K562 (cell line): ENCODE measurements at regions not wholly inside any gene's neighbourhood (a gene's known extent, or its start where the extent isn't known, plus 50 kb on each side); places are given as distances from the start of the nearest gene placed in this dataset.

ENCODE experiments used
- ATAC-seq: fragments of 200-7000 bp; cut with Tn5 transposase; 3 replicates; pipeline ENCODE4 v1.9.1; 2020; ENCODE audit warnings: moderate library complexity
- BruUV-seq: library from RNA; stranded (reverse); fragments of 400-500 nt; replicated peaks from 2 replicates; lab custom pipeline; 2021; lab: Mats Ljungman, UMichigan
- CTCF ChIA-PET: fragments of 300-600 bp; formaldehyde crosslinking; extraction: SDS; loops from one replicate; lab custom pipeline; 2021; ENCODE audit warnings: low intra/inter-chr PET ratio; lab: Yijun Ruan, JAX
- POLR2A ChIA-PET: fragments of 300-600, 350-650 bp; sonication (Branson Sonifier 250); formaldehyde crosslinking; extraction: SDS; loops from one replicate; lab custom pipeline; 2021; ENCODE audit warnings: antibody characterized with exemption, inconsistent platforms; lab: Yijun Ruan, JAX
- DNase-seq, 4 experiments: peaks; one replicate each; pipeline versions ENCODE4 v3.0.0 to v3.0.0-alpha.2; 2011 to 2018; ENCODE audit warnings: low spot score in 3 of 4, mixed read lengths in 3 of 4; ENCODE audit errors: extremely low read depth in 1 of 4
- FAIRE-seq: peaks from 2 replicates; lab custom pipeline; 2011; peaks lifted over from hg19 to GRCh38; lab: Jason Lieb, UNC
- H2AFZ ChIP-seq: 2 replicates; pipeline ENCODE4 v1.6.0; 2011; ENCODE audit warnings: low read depth, low read length, control low read depth, inconsistent platforms
- H3K27ac ChIP-seq: fragments of 200-600 bp; 3 replicates; pipeline ENCODE4 v1.8.0; 2011; ENCODE audit warnings: low read depth, mild to moderate bottlenecking, control low read depth, inconsistent platforms, low read length, moderate library complexity, mixed read lengths; ENCODE audit errors: extremely low read depth
- H3K27me3 ChIP-seq, 2 experiments: fragments of 300-600 bp in 1 of 2; 2 replicates in 1 of 2; 3 replicates in 1 of 2; pipeline versions ENCODE4 v1.6.0 to v1.8.0; 2011; ENCODE audit warnings: inconsistent platforms in 2 of 2, low read length in 2 of 2, mild to moderate bottlenecking in 1 of 2, mixed read lengths in 1 of 2, moderate library complexity in 1 of 2; ENCODE audit not compliant: control insufficient read depth in 2 of 2, insufficient read depth in 2 of 2
- H3K36me3 ChIP-seq: fragments of 300-600 bp; 3 replicates; pipeline ENCODE4 v1.8.0; 2011; ENCODE audit warnings: mild to moderate bottlenecking, low read length, inconsistent platforms; ENCODE audit not compliant: control insufficient read depth, insufficient read depth
- H3K4me1 ChIP-seq, 2 experiments: fragments of 200-600 bp in 1 of 2; replicated peaks in 1 of 2; 2 replicates in 1 of 2; 3 replicates in 1 of 2; pipeline versions ENCODE4 v1.5.1 to v1.8.0; 2011; ENCODE audit warnings: inconsistent platforms in 2 of 2, low read length in 2 of 2, mild to moderate bottlenecking in 1 of 2, mixed read lengths in 1 of 2, moderate library complexity in 1 of 2; ENCODE audit not compliant: control insufficient read depth in 2 of 2, insufficient read depth in 2 of 2
- H3K4me2 ChIP-seq: 2 replicates; pipeline ENCODE4 v1.6.1; 2011; ENCODE audit warnings: low read length, control low read depth, inconsistent platforms, mixed read lengths; ENCODE audit not compliant: insufficient read depth
- H3K4me3 ChIP-seq: fragments of 200-600 bp; sonication (generic), shearing (Covaris generic); 2 replicates; pipeline ENCODE4 v1.5.1; 2016; ENCODE audit warnings: control low read depth, inconsistent platforms
- H3K79me2 ChIP-seq: fragments of 200-600 bp; 3 replicates; pipeline ENCODE4 v1.8.0; 2011; ENCODE audit warnings: low read length, inconsistent platforms; ENCODE audit not compliant: control insufficient read depth, insufficient read depth
- H3K9ac ChIP-seq, 2 experiments: 2 replicates each; pipeline versions ENCODE4 v1.6.0 to v1.6.1; 2011; ENCODE audit warnings: low read depth in 2 of 2, low read length in 2 of 2, control low read depth in 1 of 2, inconsistent platforms in 1 of 2, mild to moderate bottlenecking in 1 of 2, mixed read lengths in 1 of 2; ENCODE audit not compliant: insufficient read depth in 1 of 2
- H3K9me1 ChIP-seq: one replicate; pipeline ENCODE4 v1.6.0; 2011; ENCODE audit warnings: inconsistent platforms, mild to moderate bottlenecking, low read length, moderate library complexity; ENCODE audit not compliant: control insufficient read depth, insufficient read depth
- H3K9me3 ChIP-seq: replicated peaks from 2 replicates; pipeline ENCODE4 v1.5.1; 2011; ENCODE audit warnings: low read depth, low read length, inconsistent platforms; ENCODE audit not compliant: control insufficient read depth, insufficient read depth
- H4K20me1 ChIP-seq: replicated peaks from 2 replicates; pipeline ENCODE4 v1.6.1; 2011; ENCODE audit warnings: low read length, inconsistent platforms, mixed read lengths; ENCODE audit not compliant: control insufficient read depth, insufficient read depth
- E4F1 ChIP-seq: fragments of 250-450 bp; sonication (Bioruptor Pico); IDR thresholded peaks from 2 replicates; pipeline ENCODE4 v1.5.0; 2021; ENCODE audit warnings: mild to moderate bottlenecking, borderline replicate concordance
- ESRRA ChIP-seq: fragments of 450-650 bp; IDR thresholded peaks from 2 replicates; pipeline ENCODE4 v1.6.1; 2014; ENCODE audit warnings: low read depth, mild to moderate bottlenecking, moderate library complexity, borderline replicate concordance
- GMEB1 ChIP-seq: fragments of 250-450 bp; sonication (Bioruptor Pico); IDR thresholded peaks from 2 replicates; pipeline ENCODE4 v1.4.0; 2020; ENCODE audit warnings: mild to moderate bottlenecking
- KDM5B ChIP-seq: fragments of 200-600 bp; sonication (generic); IDR thresholded peaks from 2 replicates; pipeline ENCODE4 v1.6.1; 2012; ENCODE audit warnings: low read depth, mild to moderate bottlenecking, moderate library complexity, low read length, control low read depth, inconsistent platforms; ENCODE audit not compliant: insufficient replicate concordance
- MED1 ChIP-seq: sonication (generic); formaldehyde crosslinking; IDR thresholded peaks from 2 replicates; pipeline ENCODE4 v1.8.1; 2023; ENCODE audit warnings: missing genetic modification reagents, borderline replicate concordance
- NCOA4 ChIP-seq: fragments of 450-650 bp; IDR thresholded peaks from 2 replicates; pipeline ENCODE4 v1.6.1; 2018; ENCODE audit warnings: mild to moderate bottlenecking; ENCODE audit not compliant: partially characterized antibody
- ZMIZ1 ChIP-seq, 2 experiments: fragments of 150-350 bp in 1 of 2; IDR thresholded peaks; 2 replicates each; pipeline ENCODE4 v1.6.1; 2012 to 2016; ENCODE audit warnings: low read depth in 2 of 2, low read length in 2 of 2, mild to moderate bottlenecking in 1 of 2, moderate library complexity in 1 of 2
- ZNF124 ChIP-seq: sonication (generic); formaldehyde crosslinking; IDR thresholded peaks from 2 replicates; pipeline ENCODE4 v1.8.1; 2022; ENCODE audit warnings: missing genetic modification reagents
- ZNF655 ChIP-seq: fragments of 250-450 bp; sonication (Bioruptor Pico); IDR thresholded peaks from 2 replicates; pipeline ENCODE4 v1.5.0; 2021
- WGBS: fragments of 100-300 bp; shearing (Covaris generic); methylation state at CpG from one replicate; pipeline ENCODE4 v1.1.6; 2016; ENCODE audit warnings: low coverage, mixed read lengths; ENCODE audit not compliant: insufficient coverage; ENCODE audit errors: missing lambda C conversion rate; 5-methylcytosine and 5-hydroxymethylcytosine counted together
- in situ Hi-C: fragments of 300-500 bp; cut with MboI; formaldehyde crosslinking; loops from 4 replicates; pipeline ENCODE4 v1.15.0; 2018; ENCODE audit warnings: inconsistent platforms, mixed read lengths
- intact Hi-C: fragments of 100-400 bp; cut with micrococcal nuclease; formaldehyde crosslinking; loops from 2 replicates; pipeline ENCODE4 v1.14.2; 2022

DNA sequence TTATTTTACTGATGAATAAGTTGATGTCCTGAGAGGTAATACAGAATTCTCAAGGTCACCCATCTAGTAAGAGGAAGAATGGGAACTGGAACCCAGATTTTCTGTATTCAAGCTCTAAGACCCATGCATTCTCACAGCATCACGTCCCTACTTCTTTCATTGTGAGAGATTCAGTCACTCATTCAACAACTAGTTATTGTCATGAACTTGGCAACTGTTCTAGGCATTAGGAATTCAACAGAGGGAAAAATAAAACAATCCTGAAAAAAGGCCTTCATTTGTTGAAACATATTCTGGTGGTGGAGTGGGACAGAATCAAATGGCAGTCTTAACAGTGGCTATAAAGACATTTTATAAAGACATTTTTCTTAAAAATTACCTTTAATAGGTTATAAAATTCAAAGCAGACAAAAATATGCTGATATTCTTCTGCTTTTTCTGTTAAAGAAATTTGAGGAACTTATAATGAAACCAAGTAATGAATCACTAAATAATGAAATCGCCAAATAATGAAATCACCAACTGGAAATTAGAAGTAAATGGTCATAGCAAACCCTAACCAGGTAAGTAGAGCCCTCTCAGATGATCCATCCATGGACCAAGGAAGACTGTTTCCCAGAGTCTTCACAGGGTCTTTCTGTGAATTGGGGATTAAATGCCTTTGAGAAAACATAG lies 136.5 kb upstream of the DPYD start (continued):
- TF ChIP-seq KDM5B: no peak
- no peak for TF ChIP-seq GMEB1 (CRISPR knock-in tag)
- TF ChIP-seq NCOA4: no peak
- TF ChIP-seq, all 486 proteins: peak for 0

DNA sequence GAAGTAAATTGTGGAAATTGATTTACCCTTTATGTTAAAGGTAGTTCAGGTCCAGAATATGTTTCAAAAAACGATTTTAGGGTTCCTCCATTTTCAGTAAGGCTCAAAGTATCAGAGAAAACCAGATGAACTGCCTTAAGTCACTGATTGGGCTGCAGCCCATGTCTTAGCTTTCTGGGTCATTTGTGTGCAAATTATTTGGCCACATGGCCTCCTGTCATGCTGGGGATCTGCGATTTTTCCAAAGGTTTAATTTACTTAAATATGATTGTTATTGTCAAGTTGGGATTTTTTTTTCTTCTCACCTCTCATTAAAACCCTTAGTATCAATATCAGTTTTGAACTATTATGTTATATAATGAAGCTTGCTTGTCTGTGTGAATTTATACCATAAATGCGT lies 135.9 kb upstream of the DPYD start:
- no peaks in the 10 kb centered on the region for H3K27me3 ChIP-seq
- no peak overlapping the region for H3K9ac ChIP-seq
- no peaks in the 10 kb centered on the region for H3K79me2 ChIP-seq
- no peak overlapping the region for H3K27ac ChIP-seq
- no peaks in the 10 kb centered on the region for H3K9me3 ChIP-seq
- no peaks in the 10 kb centered on the region for H3K36me3 ChIP-seq
- DNase-seq (no peak), FAIRE-seq (no peak), ATAC-seq (no peak)
- no peak overlapping the region for H3K4me3 ChIP-seq
- ChIA-PET CTCF (no interaction called here), POLR2A (no interaction called here)
- H3K4me2 ChIP-seq: no peak overlapping the region
- 6% methylated on average over 3 of the region's 3 CpGs for WGBS
- H2AFZ ChIP-seq: no peak overlapping the region
- H4K20me1 ChIP-seq: no peaks in the 10 kb centered on the region
- in situ Hi-C loops: no loop called here
- H3K4me1 ChIP-seq: peaks cover 0 to 11% of the 10 kb centered on the region in 2 experiments; a peak in 1 of 5 replicates
- no TSS peak for BruUV-seq
- H3K9me1 ChIP-seq: no peaks in the 10 kb centered on the region
- intact Hi-C loops: no loop called here
- TF ChIP-seq ESRRA (no peak), ZNF124 (CRISPR knock-in tag) (no peak), E4F1 (CRISPR knock-in tag) (no peak), MED1 (CRISPR knock-in tag) (no peak), ZMIZ1 (IDR thresholded peaks at IDR 0.05; ENCODE audit: low read depth in 2 of 2, low read length in 2 of 2) (no peak), ZNF655 (CRISPR knock-in tag) (no peak)
